CD4-positive, alpha-beta T cell treated with Interferon gamma for 1 hour (primary cell): ENCODE measurements at regions not wholly inside any gene's neighbourhood (a gene's known extent, or its start where the extent isn't known, plus 50 kb on each side); places are given as distances from the start of the nearest gene placed in this dataset.

Source experiments
- DNase-seq: peaks from one replicate; pipeline ENCODE4 v3.0.0-alpha.2; 2020

- DNase-seq: no peak
These were observed 71.5 kb upstream of the RPS23 start for GRCh38 chr5:82349652-82350051.

- DNase-seq: no peak
These were observed 70.8 kb upstream of the RPS23 start for GRCh38 chr5:82348784-82349425.

- no peak for DNase-seq
These were observed 69.2 kb upstream of the RPS23 start for GRCh38 chr5:82347201-82347865.

GRCh38 chr5:82346399-82347165 lies 68.4 kb upstream of the RPS23 start:
- DNase-seq: no peak

- DNase-seq: no peak
These were observed 67.0 kb upstream of the RPS23 start for GRCh38 chr5:82345108-82345507.

- DNase-seq: no peak
These were observed 63.2 kb upstream of the RPS23 start for GRCh38 chr5:82341325-82341724.

GRCh38 chr5:82340799-82341198 lies 62.6 kb upstream of the RPS23 start:
- no peak for DNase-seq

- no peak for DNase-seq
These were observed 61.6 kb upstream of the RPS23 start for GRCh38 chr5:82339792-82340191.

- no peak for DNase-seq
These were observed 60.7 kb upstream of the RPS23 start for GRCh38 chr5:82338771-82339373.

- no peak for DNase-seq
These were observed 58.8 kb upstream of the RPS23 start for GRCh38 chr5:82336959-82337351.

- DNase-seq: no peak
These were observed 58.2 kb upstream of the RPS23 start for GRCh38 chr5:82336226-82336958.

- no peak for DNase-seq
These were observed 57.7 kb upstream of the RPS23 start for GRCh38 chr5:82335806-82336205.

- no peak for DNase-seq
These were observed 56.7 kb upstream of the RPS23 start for GRCh38 chr5:82334856-82335255.

GRCh38 chr5:82334085-82334692 lies 56.0 kb upstream of the RPS23 start:
- no peak for DNase-seq

- DNase-seq: no peak
These were observed 54.9 kb upstream of the RPS23 start for GRCh38 chr5:82332886-82333615.

GRCh38 chr5:82332064-82332855 lies 54.1 kb upstream of the RPS23 start:
- no peak for DNase-seq

GRCh38 chr5:82331557-82331956 lies 53.4 kb upstream of the RPS23 start:
- DNase-seq: no peak

- no peak for DNase-seq
These were observed 52.5 kb upstream of the RPS23 start for GRCh38 chr5:82330530-82331270.

GRCh38 chr5:82329393-82329792 lies 51.2 kb upstream of the RPS23 start:
- DNase-seq: no peak
